GM12874 (cell line): ENCODE measurements at regions not wholly inside any gene's neighbourhood (a gene's known extent, or its start where the extent isn't known, plus 50 kb on each side); places are given as distances from the start of the nearest gene placed in this dataset.

Experiments
- CTCF ChIP-seq: IDR thresholded peaks from 2 replicates; pipeline ENCODE4 v1.5.1; 2011; ENCODE audit warnings: low read depth, mild to moderate bottlenecking, control low read depth, low read length, moderate library complexity; ENCODE audit not compliant: insufficient read depth

- no peak for TF ChIP-seq CTCF
Observed at GRCh38 chr18:78165525-78165924, 814.1 kb upstream of the SALL3 start.

- no peak for TF ChIP-seq CTCF
Observed at GRCh38 chr18:78168526-78168925, 811.1 kb upstream of the SALL3 start.

- TF ChIP-seq CTCF, result no peak
Observed at GRCh38 chr18:78169174-78169864, 810.3 kb upstream of the SALL3 start.

- no peak for TF ChIP-seq CTCF
Observed at GRCh38 chr18:78171954-78172353, 807.7 kb upstream of the SALL3 start.

GRCh38 chr18:78174737-78175136 is 804.9 kb upstream of the SALL3 start:
- TF ChIP-seq CTCF, result no peak

- TF ChIP-seq CTCF, result no peak
Observed at GRCh38 chr18:78178812-78179211, 800.8 kb upstream of the SALL3 start.

- no peak for TF ChIP-seq CTCF
Observed at GRCh38 chr18:78180741-78181140, 798.9 kb upstream of the SALL3 start.
